HL-60 (cell line): ENCODE measurements at regions not wholly inside any gene's neighbourhood (a gene's known extent, or its start where the extent isn't known, plus 50 kb on each side); places are given as distances from the start of the nearest gene placed in this dataset.
A peak's percentile ranks its signal among the peaks of the same experiment; 100 is the strongest.

Experiments used
- GABPA ChIP-seq: IDR thresholded peaks from 2 replicates; pipeline ENCODE4 v1.6.1; 2012; ENCODE audit warnings: low read depth
- TF ChIP-seq, protein P1 (sequence below): IDR thresholded peaks from one replicate; pipeline ENCODE4 v1.5.1; 2011; ENCODE audit warnings: low read length, control low read depth, inconsistent platforms; ENCODE audit not compliant: insufficient read depth
- TF ChIP-seq, protein P2 (sequence below): IDR thresholded peaks from 2 replicates; pipeline ENCODE4 v1.6.1; 2012; ENCODE audit warnings: low read depth; ENCODE audit not compliant: insufficient replicate concordance

DNA sequence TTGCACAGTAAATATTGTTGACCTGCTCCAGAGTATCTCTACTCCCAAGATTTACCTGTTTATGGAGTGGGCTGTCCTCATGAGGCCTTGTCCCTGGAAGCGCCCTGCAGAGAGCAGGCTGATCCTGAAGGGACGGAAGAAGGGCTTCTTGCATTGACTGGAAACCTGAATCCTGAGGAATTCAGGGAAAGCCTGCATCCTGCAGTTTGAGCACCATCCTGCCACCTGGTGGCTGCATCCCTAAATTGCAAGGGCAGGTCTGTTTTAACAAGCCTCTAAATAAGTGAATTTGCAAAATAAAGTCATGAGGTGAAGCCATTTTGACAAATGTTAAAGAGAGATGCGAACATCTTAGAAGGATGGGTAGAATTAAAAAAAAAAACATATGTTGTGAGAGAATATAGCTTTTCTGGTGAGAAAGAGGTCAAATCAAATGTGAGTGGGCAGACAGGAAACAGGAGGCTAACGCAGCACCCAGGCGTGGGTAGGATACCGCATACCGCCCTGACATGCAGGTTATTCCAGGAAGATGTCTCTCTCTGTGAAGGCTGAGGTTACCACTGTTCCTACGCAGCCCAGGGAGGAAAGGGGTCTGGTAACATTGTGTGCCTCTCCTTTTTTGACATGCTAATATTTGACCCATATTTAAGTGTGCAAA lies 754.9 kb downstream of the RNF144A start:
- TF ChIP-seq, protein P1, sequence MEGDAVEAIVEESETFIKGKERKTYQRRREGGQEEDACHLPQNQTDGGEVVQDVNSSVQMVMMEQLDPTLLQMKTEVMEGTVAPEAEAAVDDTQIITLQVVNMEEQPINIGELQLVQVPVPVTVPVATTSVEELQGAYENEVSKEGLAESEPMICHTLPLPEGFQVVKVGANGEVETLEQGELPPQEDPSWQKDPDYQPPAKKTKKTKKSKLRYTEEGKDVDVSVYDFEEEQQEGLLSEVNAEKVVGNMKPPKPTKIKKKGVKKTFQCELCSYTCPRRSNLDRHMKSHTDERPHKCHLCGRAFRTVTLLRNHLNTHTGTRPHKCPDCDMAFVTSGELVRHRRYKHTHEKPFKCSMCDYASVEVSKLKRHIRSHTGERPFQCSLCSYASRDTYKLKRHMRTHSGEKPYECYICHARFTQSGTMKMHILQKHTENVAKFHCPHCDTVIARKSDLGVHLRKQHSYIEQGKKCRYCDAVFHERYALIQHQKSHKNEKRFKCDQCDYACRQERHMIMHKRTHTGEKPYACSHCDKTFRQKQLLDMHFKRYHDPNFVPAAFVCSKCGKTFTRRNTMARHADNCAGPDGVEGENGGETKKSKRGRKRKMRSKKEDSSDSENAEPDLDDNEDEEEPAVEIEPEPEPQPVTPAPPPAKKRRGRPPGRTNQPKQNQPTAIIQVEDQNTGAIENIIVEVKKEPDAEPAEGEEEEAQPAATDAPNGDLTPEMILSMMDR = peak; percentile 65
- TF ChIP-seq, protein P2, sequence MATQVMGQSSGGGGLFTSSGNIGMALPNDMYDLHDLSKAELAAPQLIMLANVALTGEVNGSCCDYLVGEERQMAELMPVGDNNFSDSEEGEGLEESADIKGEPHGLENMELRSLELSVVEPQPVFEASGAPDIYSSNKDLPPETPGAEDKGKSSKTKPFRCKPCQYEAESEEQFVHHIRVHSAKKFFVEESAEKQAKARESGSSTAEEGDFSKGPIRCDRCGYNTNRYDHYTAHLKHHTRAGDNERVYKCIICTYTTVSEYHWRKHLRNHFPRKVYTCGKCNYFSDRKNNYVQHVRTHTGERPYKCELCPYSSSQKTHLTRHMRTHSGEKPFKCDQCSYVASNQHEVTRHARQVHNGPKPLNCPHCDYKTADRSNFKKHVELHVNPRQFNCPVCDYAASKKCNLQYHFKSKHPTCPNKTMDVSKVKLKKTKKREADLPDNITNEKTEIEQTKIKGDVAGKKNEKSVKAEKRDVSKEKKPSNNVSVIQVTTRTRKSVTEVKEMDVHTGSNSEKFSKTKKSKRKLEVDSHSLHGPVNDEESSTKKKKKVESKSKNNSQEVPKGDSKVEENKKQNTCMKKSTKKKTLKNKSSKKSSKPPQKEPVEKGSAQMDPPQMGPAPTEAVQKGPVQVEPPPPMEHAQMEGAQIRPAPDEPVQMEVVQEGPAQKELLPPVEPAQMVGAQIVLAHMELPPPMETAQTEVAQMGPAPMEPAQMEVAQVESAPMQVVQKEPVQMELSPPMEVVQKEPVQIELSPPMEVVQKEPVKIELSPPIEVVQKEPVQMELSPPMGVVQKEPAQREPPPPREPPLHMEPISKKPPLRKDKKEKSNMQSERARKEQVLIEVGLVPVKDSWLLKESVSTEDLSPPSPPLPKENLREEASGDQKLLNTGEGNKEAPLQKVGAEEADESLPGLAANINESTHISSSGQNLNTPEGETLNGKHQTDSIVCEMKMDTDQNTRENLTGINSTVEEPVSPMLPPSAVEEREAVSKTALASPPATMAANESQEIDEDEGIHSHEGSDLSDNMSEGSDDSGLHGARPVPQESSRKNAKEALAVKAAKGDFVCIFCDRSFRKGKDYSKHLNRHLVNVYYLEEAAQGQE = no peak
- no peak for TF ChIP-seq GABPA
